GM21423 (cell line): ENCODE measurements at regions not wholly inside any gene's neighbourhood (a gene's known extent, or its start where the extent isn't known, plus 50 kb on each side); places are given as distances from the start of the nearest gene placed in this dataset.
"Not testable (repeated sequence)": the region's sequence is repeated elsewhere in the genome, so short reads cannot be mapped to it uniquely, and the experiment has no call there.

Source experiments
- ATAC-seq: cut with Tn5 transposase; IDR thresholded peaks from one replicate; pipeline ENCODE4 v1.9.1; 2021; ENCODE audit warnings: mild to moderate bottlenecking, moderate library complexity; ENCODE audit not compliant: unreplicated experiment

- ATAC-seq: no peak
These were observed 487.6 kb upstream of the IL12A start for GRCh38 chr3:159501029-159501428.

GRCh38 chr3:159502986-159503385, 485.6 kb upstream of the IL12A start:
- ATAC-seq: no peak

GRCh38 chr3:159510988-159511387, 477.6 kb upstream of the IL12A start:
- ATAC-seq: not testable (repeated sequence)

- no peak for ATAC-seq
These were observed 475.2 kb upstream of the IL12A start for GRCh38 chr3:159513444-159513843.

GRCh38 chr3:159513867-159514380, 474.7 kb upstream of the IL12A start:
- no peak for ATAC-seq

GRCh38 chr3:159517105-159517504, 471.5 kb upstream of the IL12A start:
- ATAC-seq: no peak

GRCh38 chr3:159520638-159521037, 468.0 kb upstream of the IL12A start:
- ATAC-seq: no peak

GRCh38 chr3:159522276-159522675, 466.4 kb upstream of the IL12A start:
- no peak for ATAC-seq

- ATAC-seq: no peak
These were observed 460.3 kb upstream of the IL12A start for GRCh38 chr3:159528251-159528895.

GRCh38 chr3:159532577-159532976, 456.1 kb upstream of the IL12A start:
- ATAC-seq: no peak

- ATAC-seq: no peak
These were observed 454.1 kb upstream of the IL12A start for GRCh38 chr3:159534496-159534895.

- no peak for ATAC-seq
These were observed 451.8 kb upstream of the IL12A start for GRCh38 chr3:159536876-159537275.

GRCh38 chr3:159538507-159538906, 450.1 kb upstream of the IL12A start:
- ATAC-seq: no peak

GRCh38 chr3:159540882-159541495, 447.6 kb upstream of the IL12A start:
- no peak for ATAC-seq

GRCh38 chr3:159548675-159549335, 439.8 kb upstream of the IL12A start:
- ATAC-seq: no peak

GRCh38 chr3:159555205-159555604, 433.4 kb upstream of the IL12A start:
- ATAC-seq: no peak

GRCh38 chr3:159559771-159560170, 428.9 kb upstream of the IL12A start:
- no peak for ATAC-seq

GRCh38 chr3:159560214-159560979, 428.2 kb upstream of the IL12A start:
- no peak for ATAC-seq

GRCh38 chr3:159565313-159565712, 423.3 kb upstream of the IL12A start:
- no peak for ATAC-seq

GRCh38 chr3:159583662-159584061, 405.0 kb upstream of the IL12A start:
- no peak for ATAC-seq

- no peak for ATAC-seq
These were observed 404.2 kb upstream of the IL12A start for GRCh38 chr3:159584421-159584820.
